ENCODE measurements at regions not wholly inside any gene's neighbourhood (a gene's known extent, or its start where the extent isn't known, plus 50 kb on each side); places are given as distances from the start of the nearest gene placed in this dataset.

DNA sequence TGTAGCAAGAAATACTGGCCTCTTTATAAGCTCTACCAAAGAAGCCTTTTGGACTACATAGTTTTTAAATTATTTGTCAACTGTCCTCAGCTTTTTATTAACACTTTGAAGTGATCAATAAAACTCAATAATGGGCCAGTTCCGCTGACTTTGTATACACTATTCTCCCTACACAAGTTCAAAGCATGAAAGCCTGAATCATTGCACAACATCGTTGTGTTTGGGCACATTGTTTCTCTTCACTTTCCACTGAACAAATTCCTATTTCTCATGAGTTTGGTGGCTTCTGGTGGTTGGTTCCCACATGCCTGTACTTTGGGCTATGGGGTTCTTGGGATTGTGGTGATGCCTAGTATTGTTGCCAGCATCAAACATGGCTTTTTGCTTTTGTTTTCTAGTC lies 561.8 kb upstream of the LRRN3 start:
- Histone ChIP-seq H3K27me3 (ENCODE audit: control insufficient read depth, low read length) (no peaks in the 10 kb centered on the region), H3K4me3 (ENCODE audit: low read length) (no peak overlapping the region), H3K4me1 (ENCODE audit: control insufficient read depth, low read length) (no peaks in the 10 kb centered on the region), H3K36me3 (ENCODE audit: control insufficient read depth, low read length) (no peaks in the 10 kb centered on the region), H3K27ac (ENCODE audit: low read depth, low read length) (no peak overlapping the region), H3K9me3 (ENCODE audit: control insufficient read depth, insufficient read depth, low read length) (no peaks in the 10 kb centered on the region), H4K20me1 (ENCODE audit: control insufficient read depth, insufficient read depth, low read depth, low read length) (no peaks in the 10 kb centered on the region), H3K79me2 (ENCODE audit: control insufficient read depth, low read length) (no peaks in the 10 kb centered on the region), H3K4me2 (ENCODE audit: low read length) (no peak overlapping the region), H3F3A (ENCODE audit: control insufficient read depth, insufficient read depth) (no peaks in the 10 kb centered on the region), H3K9me2 (replicated peaks; ENCODE audit: control insufficient read depth, low read length) (no peaks in the 10 kb centered on the region)
- no peak for TF ChIP-seq EZH2phosphoT487 (IDR thresholded peaks at IDR 0.05; ENCODE audit: borderline replicate concordance, low read length)
- TF ChIP-seq, protein P1, sequence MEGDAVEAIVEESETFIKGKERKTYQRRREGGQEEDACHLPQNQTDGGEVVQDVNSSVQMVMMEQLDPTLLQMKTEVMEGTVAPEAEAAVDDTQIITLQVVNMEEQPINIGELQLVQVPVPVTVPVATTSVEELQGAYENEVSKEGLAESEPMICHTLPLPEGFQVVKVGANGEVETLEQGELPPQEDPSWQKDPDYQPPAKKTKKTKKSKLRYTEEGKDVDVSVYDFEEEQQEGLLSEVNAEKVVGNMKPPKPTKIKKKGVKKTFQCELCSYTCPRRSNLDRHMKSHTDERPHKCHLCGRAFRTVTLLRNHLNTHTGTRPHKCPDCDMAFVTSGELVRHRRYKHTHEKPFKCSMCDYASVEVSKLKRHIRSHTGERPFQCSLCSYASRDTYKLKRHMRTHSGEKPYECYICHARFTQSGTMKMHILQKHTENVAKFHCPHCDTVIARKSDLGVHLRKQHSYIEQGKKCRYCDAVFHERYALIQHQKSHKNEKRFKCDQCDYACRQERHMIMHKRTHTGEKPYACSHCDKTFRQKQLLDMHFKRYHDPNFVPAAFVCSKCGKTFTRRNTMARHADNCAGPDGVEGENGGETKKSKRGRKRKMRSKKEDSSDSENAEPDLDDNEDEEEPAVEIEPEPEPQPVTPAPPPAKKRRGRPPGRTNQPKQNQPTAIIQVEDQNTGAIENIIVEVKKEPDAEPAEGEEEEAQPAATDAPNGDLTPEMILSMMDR (IDR thresholded peaks at IDR 0.05; ENCODE audit: low read depth, low read length, poor library complexity, severe bottlenecking) = no peak

DNA sequence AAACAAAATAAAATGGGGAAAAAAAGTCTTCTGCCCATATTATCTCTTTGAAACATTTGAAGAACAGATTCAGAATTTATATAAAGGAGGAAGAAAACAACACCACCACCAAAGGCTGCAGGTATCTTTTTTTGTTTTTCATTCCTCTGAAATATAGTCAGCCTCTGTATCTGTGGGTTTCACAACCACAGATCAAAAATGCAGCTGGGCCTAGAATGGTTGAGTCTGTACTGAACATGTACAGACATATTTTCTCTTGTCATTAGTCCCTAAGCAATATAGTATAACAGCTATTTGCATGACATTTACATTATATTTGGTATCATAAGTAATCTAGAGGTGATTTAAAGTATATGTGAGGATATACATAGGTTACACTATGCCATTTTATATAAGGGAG lies 559.7 kb upstream of the LRRN3 start:
- no peaks in the 10 kb centered on the region for H3K36me3 ChIP-seq (ENCODE audit: control insufficient read depth, low read length)
- H3K27ac ChIP-seq (ENCODE audit: low read depth, low read length) = no peak overlapping the region
- H4K20me1 ChIP-seq (ENCODE audit: control insufficient read depth, insufficient read depth, low read depth, low read length) = no peaks in the 10 kb centered on the region
- TF ChIP-seq, protein P1 (IDR thresholded peaks at IDR 0.05; ENCODE audit: low read depth, low read length, poor library complexity, severe bottlenecking) = no peak
- no peak for TF ChIP-seq EZH2phosphoT487 (IDR thresholded peaks at IDR 0.05; ENCODE audit: borderline replicate concordance, low read length)
- no peak overlapping the region for H3K4me2 ChIP-seq (ENCODE audit: low read length)
- no peaks in the 10 kb centered on the region for H3K4me1 ChIP-seq (ENCODE audit: control insufficient read depth, low read length)
- no peaks in the 10 kb centered on the region for H3K9me2 ChIP-seq (replicated peaks; ENCODE audit: control insufficient read depth, low read length)
- H3K79me2 ChIP-seq (ENCODE audit: control insufficient read depth, low read length) = no peaks in the 10 kb centered on the region
- H3K4me3 ChIP-seq (ENCODE audit: low read length) = no peak overlapping the region
- no peaks in the 10 kb centered on the region for H3K9me3 ChIP-seq (ENCODE audit: control insufficient read depth, insufficient read depth, low read length)
- H3F3A ChIP-seq (ENCODE audit: control insufficient read depth, insufficient read depth) = no peaks in the 10 kb centered on the region
- H3K27me3 ChIP-seq (ENCODE audit: control insufficient read depth, low read length) = no peaks in the 10 kb centered on the region

DNA sequence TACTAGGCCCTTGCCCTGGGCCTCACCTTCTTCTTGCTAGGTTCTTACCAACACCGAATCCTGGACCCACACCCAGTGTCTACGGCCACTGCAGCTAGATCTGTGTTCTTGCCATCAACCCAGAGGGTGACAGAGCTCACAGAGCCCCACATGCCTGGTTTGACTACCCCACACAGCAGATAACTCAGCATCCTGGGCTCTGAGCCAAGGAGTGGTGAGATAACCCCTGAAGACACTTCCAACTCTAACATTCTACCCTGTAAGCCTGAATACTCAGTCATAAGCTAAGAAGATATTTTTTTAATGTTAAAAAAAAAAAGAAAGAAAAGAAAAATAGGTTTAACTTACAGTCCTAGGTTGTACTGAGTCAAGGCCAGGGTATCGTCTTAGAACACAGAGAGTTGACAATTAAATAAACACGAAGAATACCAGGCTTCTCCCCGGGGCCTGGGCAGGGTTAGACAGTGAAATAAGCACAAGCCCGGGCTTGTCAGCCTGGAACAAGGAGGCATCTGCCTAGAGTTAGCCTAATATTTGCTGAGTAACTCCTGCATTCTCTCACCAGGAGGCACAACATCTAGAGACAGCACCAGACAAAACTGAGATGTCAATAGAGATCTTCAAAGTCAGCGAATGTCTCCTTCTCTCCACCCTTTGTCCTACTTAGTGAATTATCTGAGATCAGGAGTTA lies 556.5 kb upstream of the LRRN3 start:
- TF ChIP-seq EZH2phosphoT487 (IDR thresholded peaks at IDR 0.05; ENCODE audit: borderline replicate concordance, low read length) = no peak
- TF ChIP-seq, protein P1 (IDR thresholded peaks at IDR 0.05; ENCODE audit: low read depth, low read length, poor library complexity, severe bottlenecking) = no peak
- Histone ChIP-seq H3K4me1 (ENCODE audit: control insufficient read depth, low read length) (no peaks in the 10 kb centered on the region), H3K4me2 (ENCODE audit: low read length) (no peak overlapping the region), H3K27ac (ENCODE audit: low read depth, low read length) (no peak overlapping the region), H4K20me1 (ENCODE audit: control insufficient read depth, insufficient read depth, low read depth, low read length) (no peaks in the 10 kb centered on the region), H3K36me3 (ENCODE audit: control insufficient read depth, low read length) (no peaks in the 10 kb centered on the region), H3F3A (ENCODE audit: control insufficient read depth, insufficient read depth) (no peaks in the 10 kb centered on the region), H3K4me3 (ENCODE audit: low read length) (no peak overlapping the region), H3K9me3 (ENCODE audit: control insufficient read depth, insufficient read depth, low read length) (no peaks in the 10 kb centered on the region), H3K27me3 (ENCODE audit: control insufficient read depth, low read length) (no peaks in the 10 kb centered on the region), H3K79me2 (ENCODE audit: control insufficient read depth, low read length) (no peaks in the 10 kb centered on the region), H3K9me2 (replicated peaks; ENCODE audit: control insufficient read depth, low read length) (no peaks in the 10 kb centered on the region)
